HG03558 (cell line): ENCODE measurements at regions not wholly inside any gene's neighbourhood (a gene's known extent, or its start where the extent isn't known, plus 50 kb on each side); places are given as distances from the start of the nearest gene placed in this dataset.
A peak's percentile ranks its signal among the peaks of the same experiment; 100 is the strongest.
"Not testable (repeated sequence)": the region's sequence is repeated elsewhere in the genome, so short reads cannot be mapped to it uniquely, and the experiment has no call there.

Experiments used
- ATAC-seq: cut with Tn5 transposase; IDR thresholded peaks from one replicate; pipeline ENCODE4 v1.9.1; 2021; ENCODE audit warnings: moderate number of reproducible peaks; ENCODE audit not compliant: unreplicated experiment; ENCODE audit errors: extremely low read depth

DNA sequence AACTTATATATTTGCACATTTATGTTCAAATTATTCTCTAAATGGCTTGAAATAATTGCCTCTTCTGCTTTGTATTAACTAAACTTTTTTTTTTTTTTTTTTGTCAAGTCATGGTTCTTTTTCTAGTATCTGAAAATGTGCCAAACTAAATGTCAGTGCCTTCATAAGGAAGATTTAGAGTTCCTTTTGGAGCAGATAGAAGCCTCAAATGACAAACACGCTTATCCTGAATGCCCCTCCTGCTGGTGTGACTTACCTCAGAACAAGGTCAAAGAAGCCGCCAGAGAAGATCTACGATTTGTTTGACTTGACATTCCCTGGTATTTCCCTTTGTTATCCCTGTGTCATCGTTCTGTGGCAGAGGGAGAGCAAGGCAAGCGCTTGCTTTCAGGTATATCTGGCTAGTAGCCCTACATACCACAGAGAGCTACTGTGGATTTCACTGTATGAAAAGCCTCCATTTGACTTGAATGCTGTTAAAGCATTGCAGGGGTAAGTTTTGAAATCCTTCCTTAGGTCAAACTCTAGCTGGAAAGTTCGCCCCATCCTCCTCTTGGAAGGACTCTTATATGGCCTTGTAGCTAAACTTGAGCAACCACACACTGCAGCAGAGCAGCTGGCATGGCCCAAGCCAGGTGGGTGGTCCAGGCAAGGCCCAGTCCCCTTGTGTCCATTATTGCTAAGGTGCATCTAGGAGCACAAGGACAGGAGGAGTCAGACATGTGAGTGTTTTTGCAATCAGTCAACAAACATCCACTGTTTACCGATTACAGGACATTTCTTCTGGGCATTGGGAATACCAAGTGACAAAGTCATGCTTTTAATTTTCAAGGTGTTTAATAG is 285.4 kb upstream of the USP25 start:
- ATAC-seq = no peak

DNA sequence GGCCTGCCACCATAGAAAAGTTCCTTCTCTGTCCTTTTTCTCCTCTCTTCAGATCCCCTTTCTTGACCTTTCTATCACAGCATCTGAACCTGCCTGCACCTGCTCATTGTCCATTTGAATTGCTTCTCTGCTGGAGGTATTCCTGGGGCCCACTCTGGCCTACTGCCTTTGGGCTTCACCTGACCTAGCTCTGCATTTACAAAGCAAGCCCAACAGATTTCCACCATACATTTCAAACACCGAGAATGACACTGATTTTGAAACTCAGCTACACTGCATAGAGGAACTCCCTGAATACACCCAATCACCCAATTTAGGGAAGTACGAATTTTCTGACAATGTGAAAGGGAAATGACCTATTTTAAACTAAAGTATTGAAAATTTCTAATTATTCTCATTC is 284.5 kb upstream of the USP25 start:
- peak; percentile 62 for ATAC-seq

- no peak for ATAC-seq
Measured at GRCh38 chr21:15446223-15446622, 283.6 kb upstream of the USP25 start.

GRCh38 chr21:15449556-15449955 is 280.2 kb upstream of the USP25 start:
- ATAC-seq = no peak

GRCh38 chr21:15453261-15453660 is 276.5 kb upstream of the USP25 start:
- no peak for ATAC-seq

- not testable (repeated sequence) for ATAC-seq
Measured at GRCh38 chr21:15453785-15454184, 276.0 kb upstream of the USP25 start.

- not testable (repeated sequence) for ATAC-seq
Measured at GRCh38 chr21:15454931-15455330, 274.9 kb upstream of the USP25 start.

DNA sequence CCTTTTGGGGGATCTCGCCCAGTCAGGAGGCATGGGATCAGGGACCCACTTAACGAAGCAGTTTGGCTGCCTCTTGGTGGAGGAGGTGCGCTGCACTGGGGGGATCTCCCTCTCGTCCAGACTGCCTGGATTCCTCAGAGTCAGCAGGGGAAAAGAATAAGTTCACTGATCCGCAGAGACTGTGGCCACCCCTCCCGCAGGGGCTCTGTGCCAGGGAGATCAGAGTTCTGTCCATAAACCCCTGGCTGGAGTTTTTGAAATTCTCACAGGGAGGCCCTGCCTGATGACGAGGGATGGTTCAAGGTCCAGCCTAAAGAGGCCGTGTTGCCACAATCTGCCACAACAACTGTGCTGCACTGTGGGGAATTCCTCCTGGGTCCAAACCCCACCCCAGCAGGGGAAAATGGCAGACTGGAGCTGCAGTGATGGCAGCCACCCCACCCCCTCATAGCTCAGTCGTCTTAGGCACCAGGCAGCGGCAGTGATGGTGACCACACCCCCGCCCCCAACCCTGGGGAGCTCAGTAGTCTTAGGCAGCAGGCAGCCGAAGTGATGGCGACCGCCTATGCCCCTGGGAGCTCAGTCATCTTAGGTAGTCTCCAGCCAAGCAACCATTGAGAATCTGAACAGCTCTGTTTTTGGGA is 273.8 kb upstream of the USP25 start:
- ATAC-seq = no peak

DNA sequence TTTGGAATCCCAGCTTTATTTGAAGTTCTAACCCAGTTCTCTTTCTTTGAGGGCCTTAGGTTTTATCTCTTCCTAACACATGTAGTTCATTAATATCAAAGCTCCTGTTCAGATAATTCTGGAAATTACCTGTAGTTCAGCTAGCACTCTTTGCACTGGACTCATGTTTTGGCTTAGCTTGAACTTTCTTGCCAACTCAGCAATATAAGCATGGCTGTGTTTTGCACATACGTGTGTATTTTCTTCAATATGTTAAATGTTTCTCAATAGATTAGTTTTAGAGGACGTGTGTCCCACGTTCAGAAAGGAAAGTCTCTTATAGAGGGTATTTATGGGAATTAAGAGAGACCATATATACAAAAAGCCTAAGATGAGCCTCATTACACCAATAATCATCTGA is 271.8 kb upstream of the USP25 start:
- ATAC-seq = no peak

- ATAC-seq = no peak
Measured at GRCh38 chr21:15462092-15462491, 267.7 kb upstream of the USP25 start.

DNA sequence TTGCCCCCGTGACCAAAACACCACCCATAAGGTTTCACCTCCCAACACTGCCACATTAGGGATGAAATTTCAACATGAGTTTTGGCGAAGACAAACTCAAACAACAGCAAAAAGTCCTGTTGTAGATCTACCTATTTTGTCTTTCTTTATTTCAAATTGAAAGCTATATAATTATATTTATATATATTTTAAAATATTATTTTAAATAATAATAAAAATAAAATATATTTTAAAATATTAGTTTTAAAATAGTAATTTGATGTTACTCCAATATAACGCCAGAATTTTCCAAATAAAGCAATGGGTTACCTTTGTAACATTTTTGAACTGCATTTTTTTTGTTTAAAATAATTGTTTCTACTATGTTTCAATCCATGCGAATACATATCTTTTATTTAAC is 263.5 kb upstream of the USP25 start:
- ATAC-seq = no peak

- no peak for ATAC-seq
Measured at GRCh38 chr21:15468368-15468767, 261.4 kb upstream of the USP25 start.

- ATAC-seq = no peak
Measured at GRCh38 chr21:15472108-15473040, 257.4 kb upstream of the USP25 start.

GRCh38 chr21:15477773-15478172 is 252.0 kb upstream of the USP25 start:
- ATAC-seq = not testable (repeated sequence)

- ATAC-seq = no peak
Measured at GRCh38 chr21:15480160-15480559, 249.6 kb upstream of the USP25 start.

DNA sequence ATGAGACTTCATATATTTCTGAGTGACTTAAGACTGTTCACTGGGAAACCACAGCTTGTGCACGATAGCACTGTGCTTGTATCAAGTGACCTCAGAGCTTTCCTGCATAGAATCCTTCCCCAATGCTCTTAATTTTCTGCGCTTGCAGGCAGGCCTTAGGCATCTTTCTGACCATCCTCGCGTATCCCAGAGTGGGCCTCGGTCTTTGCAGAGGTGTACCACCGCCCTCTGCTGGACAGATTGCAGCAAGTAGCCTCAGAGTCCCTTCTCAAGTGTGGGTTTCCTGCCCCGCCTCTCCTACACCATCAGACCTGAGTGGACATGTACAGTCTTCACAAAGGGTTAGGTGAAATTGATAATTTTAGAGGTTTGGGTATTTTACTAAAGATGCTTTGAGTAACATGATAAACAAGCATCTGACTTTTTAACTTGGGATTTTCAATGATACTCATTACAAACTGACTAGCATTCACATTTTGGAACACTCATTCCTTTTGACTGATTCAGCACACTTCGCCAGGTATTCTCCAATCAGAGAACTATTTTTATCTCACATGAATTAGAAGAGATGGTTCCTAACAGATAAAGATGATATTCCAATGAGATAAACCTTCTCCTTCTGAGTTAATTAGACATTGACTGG is 246.5 kb upstream of the USP25 start:
- peak; percentile 67 for ATAC-seq

GRCh38 chr21:15486460-15487195 is 243.2 kb upstream of the USP25 start:
- ATAC-seq = no peak

- no peak for ATAC-seq
Measured at GRCh38 chr21:15487196-15487550, 242.6 kb upstream of the USP25 start.

GRCh38 chr21:15491100-15491499 is 238.7 kb upstream of the USP25 start:
- no peak for ATAC-seq

GRCh38 chr21:15493646-15494045 is 236.1 kb upstream of the USP25 start:
- no peak for ATAC-seq
